Endothelial cell of umbilical vein (primary cell): ENCODE measurements at regions not wholly inside any gene's neighbourhood (a gene's known extent, or its start where the extent isn't known, plus 50 kb on each side); places are given as distances from the start of the nearest gene placed in this dataset.

ENCODE experiments used
- BruUV-seq: library from RNA; stranded (reverse); fragments of 400-500 nt; replicated peaks from 2 replicates; lab custom pipeline; 2021; lab: Mats Ljungman, UMichigan
- CTCF ChIA-PET: fragments of 300-600, 350-600 bp; sonication (Branson Sonifier 250); formaldehyde crosslinking; loops from one replicate; lab custom pipeline; 2021; ENCODE audit warnings: antibody characterized with exemption, inconsistent platforms; lab: Charles Lee
- POLR2A ChIA-PET: fragments of 300-600, 350-600 bp; sonication (Branson Sonifier 250); formaldehyde crosslinking; loops from one replicate; lab custom pipeline; 2021; ENCODE audit warnings: antibody characterized with exemption, inconsistent platforms; lab: Charles Lee
- DNase-seq: peaks from one replicate; pipeline ENCODE4 v3.0.0-alpha.2; 2011; ENCODE audit warnings: low read depth, low spot score
- FAIRE-seq: peaks from 2 replicates; lab custom pipeline; 2011; peaks lifted over from hg19 to GRCh38; lab: Jason Lieb, UNC
- H2AFZ ChIP-seq: 2 replicates; pipeline ENCODE4 v1.6.0; 2012; ENCODE audit warnings: low read depth, low read length, control low read depth, inconsistent platforms
- H3K27ac ChIP-seq: 2 replicates; pipeline ENCODE4 v1.5.1; 2011; ENCODE audit warnings: low read depth, mild to moderate bottlenecking, control low read depth, low read length, moderate library complexity; ENCODE audit not compliant: insufficient read depth
- H3K27me3 ChIP-seq, 2 experiments: 2 replicates each; pipeline versions ENCODE4 v1.6.0 to v1.6.1; 2011; ENCODE audit warnings: low read length in 2 of 2, mixed read lengths in 1 of 2; ENCODE audit not compliant: control insufficient read depth in 2 of 2, insufficient read depth in 2 of 2
- H3K36me3 ChIP-seq, 2 experiments: 2 replicates in 1 of 2; 3 replicates in 1 of 2; pipeline ENCODE4 v1.5.1; 2011; ENCODE audit warnings: low read length in 2 of 2, mild to moderate bottlenecking in 1 of 2, moderate library complexity in 1 of 2; ENCODE audit not compliant: control insufficient read depth in 2 of 2, insufficient read depth in 2 of 2; ENCODE audit errors: extremely low read depth in 1 of 2
- H3K4me1 ChIP-seq: 3 replicates; pipeline ENCODE4 v1.5.1; 2011; ENCODE audit warnings: mild to moderate bottlenecking, low read length; ENCODE audit not compliant: control insufficient read depth, insufficient read depth; ENCODE audit errors: extremely low read depth
- H3K4me2 ChIP-seq: 2 replicates; pipeline ENCODE4 v1.6.1; 2011; ENCODE audit warnings: low read length, control low read depth, mixed read lengths; ENCODE audit not compliant: insufficient read depth
- H3K4me3 ChIP-seq, 3 experiments: fragments of 200-600 bp in 1 of 3; sonication (generic), shearing (Covaris generic) in 1 of 3; replicated peaks in 1 of 3; 2 replicates each; pipeline ENCODE4 v1.5.1; 2011 to 2016; ENCODE audit warnings: control low read depth in 3 of 3, low read length in 3 of 3, mild to moderate bottlenecking in 2 of 3, inconsistent platforms in 1 of 3, low read depth in 1 of 3, moderate library complexity in 1 of 3; ENCODE audit not compliant: insufficient read depth in 1 of 3
- H3K79me2 ChIP-seq: 2 replicates; pipeline ENCODE4 v1.6.0; 2012; ENCODE audit warnings: low read length, inconsistent platforms; ENCODE audit not compliant: control insufficient read depth, insufficient read depth
- H3K9ac ChIP-seq: replicated peaks from 2 replicates; pipeline ENCODE3; 2011; ENCODE audit warnings: low read length, control low read depth; ENCODE audit not compliant: insufficient read depth; ENCODE audit errors: extremely low read depth
- H3K9me1 ChIP-seq: replicated peaks from 3 replicates; pipeline ENCODE4 v1.6.0; 2011; ENCODE audit warnings: mild to moderate bottlenecking, low read length; ENCODE audit not compliant: control insufficient read depth, insufficient read depth; ENCODE audit errors: extremely low read depth
- H3K9me3 ChIP-seq: replicated peaks from 2 replicates; pipeline ENCODE4 v1.5.1; 2012; ENCODE audit warnings: low read length, inconsistent platforms; ENCODE audit not compliant: control insufficient read depth, insufficient read depth
- H4K20me1 ChIP-seq: replicated peaks from 2 replicates; pipeline ENCODE3; 2011; ENCODE audit warnings: mild to moderate bottlenecking, low read length; ENCODE audit not compliant: control insufficient read depth, insufficient read depth; ENCODE audit errors: extremely low read depth
- CTCF ChIP-seq, 2 donors: IDR thresholded peaks; 1 replicate in 1 of 2; 2 replicates in 1 of 2; pipeline ENCODE4 v1.5.1; 2011; ENCODE audit warnings: low read length in 2 of 2, mild to moderate bottlenecking in 2 of 2, moderate library complexity in 2 of 2, control low read depth in 1 of 2, inconsistent platforms in 1 of 2, low read depth in 1 of 2; ENCODE audit not compliant: insufficient read depth in 1 of 2; ENCODE audit errors: extremely low read depth in 1 of 2
- EZH2 ChIP-seq: IDR thresholded peaks from 2 replicates; pipeline ENCODE4 v1.6.1; 2012; ENCODE audit warnings: borderline replicate concordance, low read depth, mild to moderate bottlenecking, moderate library complexity, low read length, inconsistent platforms; ENCODE audit not compliant: severe bottlenecking
- FOS ChIP-seq: IDR thresholded peaks from 2 replicates; pipeline ENCODE4 v1.6.1; 2011; ENCODE audit warnings: mild to moderate bottlenecking, low read length, moderate library complexity, borderline replicate concordance; ENCODE audit not compliant: insufficient read depth
- GATA2 ChIP-seq: IDR thresholded peaks from 2 replicates; pipeline ENCODE4 v1.7.0; 2011; ENCODE audit warnings: low read depth, mild to moderate bottlenecking, moderate library complexity, mixed read lengths, low read length; ENCODE audit not compliant: insufficient read length, insufficient read depth
- JUN ChIP-seq: IDR thresholded peaks from 2 replicates; pipeline ENCODE4 v1.6.1; 2011; ENCODE audit warnings: borderline replicate concordance, low read depth; ENCODE audit not compliant: insufficient read length, insufficient read depth
- MYC ChIP-seq: IDR thresholded peaks from one replicate; pipeline ENCODE4 v1.6.1; 2011; ENCODE audit warnings: mild to moderate bottlenecking, low read depth, low read length
- POLR2A ChIP-seq: IDR thresholded peaks from 2 replicates; pipeline ENCODE4 v1.6.1; 2012; ENCODE audit warnings: low read depth, mild to moderate bottlenecking, control low read depth, low read length
- POLR2AphosphoS5 ChIP-seq: IDR thresholded peaks from 2 replicates; pipeline ENCODE4 v1.6.1; 2012; ENCODE audit warnings: low read depth, mild to moderate bottlenecking, control low read depth, low read length, moderate library complexity; ENCODE audit not compliant: insufficient read depth
- dilution Hi-C: fragments of 300-500 bp; cut with MboI; formaldehyde crosslinking; loops from one replicate; pipeline ENCODE4 v1.15.0; 2019; ENCODE audit warnings: low sequenced_read_pairs; ENCODE audit not compliant: extremely low pct_ligation_motif_present
- intact Hi-C: fragments of 100-400 bp; cut with micrococcal nuclease; formaldehyde crosslinking; loops from one replicate; pipeline ENCODE4 v1.10.0; 2022

- no peak overlapping the region for H3K4me2 ChIP-seq
- H3K9me3 ChIP-seq, result no peaks in the 10 kb centered on the region
- intact Hi-C loops (no loop called here), dilution Hi-C loops (no loop called here)
- H3K9me1 ChIP-seq, result no peaks in the 10 kb centered on the region
- TF ChIP-seq FOS (no peak), GATA2 (no peak), EZH2 (no peak), JUN (no peak), MYC (no peak), CTCF (IDR thresholded peaks at IDR 0.05; ENCODE audit: extremely low read depth in 1 of 2, insufficient read depth in 1 of 2, low read depth in 1 of 2, low read length in 2 of 2) (no peak), POLR2AphosphoS5 (no peak), POLR2A (no peak)
- no peak overlapping the region for H3K4me3 ChIP-seq
- FAIRE-seq (no peak), DNase-seq (no peak)
- ChIA-PET CTCF (no interaction called here), POLR2A (no interaction called here)
- H3K27me3 ChIP-seq, result no peaks in the 10 kb centered on the region
- H3K36me3 ChIP-seq, result no peaks in the 10 kb centered on the region
- no peaks in the 10 kb centered on the region for H3K79me2 ChIP-seq
- H4K20me1 ChIP-seq, result no peaks in the 10 kb centered on the region
- H3K9ac ChIP-seq, result no peak overlapping the region
- H3K4me1 ChIP-seq, result no peaks in the 10 kb centered on the region
- H2AFZ ChIP-seq, result no peak overlapping the region
- no TSS peak for BruUV-seq
- no peak overlapping the region for H3K27ac ChIP-seq
These were observed 298.8 kb downstream of the FIGN start for GRCh38 chr2:163436963-163437362.
